GM18907 (cell line): ENCODE measurements at regions not wholly inside any gene's neighbourhood (a gene's known extent, or its start where the extent isn't known, plus 50 kb on each side); places are given as distances from the start of the nearest gene placed in this dataset.

ENCODE experiments used
- ATAC-seq: cut with Tn5 transposase; IDR thresholded peaks from one replicate; pipeline ENCODE4 v1.9.1; 2021; ENCODE audit warnings: mild to moderate bottlenecking, moderate library complexity; ENCODE audit not compliant: unreplicated experiment

DNA sequence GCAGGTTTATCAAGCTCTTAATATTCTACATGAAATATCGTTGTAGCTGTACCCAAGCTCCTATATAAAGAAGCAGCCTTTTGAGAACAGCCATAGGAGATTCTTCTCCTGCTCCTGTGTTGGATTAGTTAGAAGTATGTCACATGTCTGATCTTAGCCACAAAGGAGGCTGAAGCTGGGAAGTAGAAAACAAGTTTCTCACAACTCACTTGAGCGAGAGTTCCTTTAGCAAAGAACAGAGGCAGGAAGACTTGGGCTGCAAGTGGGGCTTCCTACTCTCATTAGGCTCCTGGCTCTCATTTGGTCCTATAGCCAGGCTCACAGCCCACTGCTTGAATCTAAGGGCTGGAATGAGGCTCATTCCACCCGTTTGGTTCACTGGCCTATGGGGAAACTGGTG is 281.9 kb downstream of the BTG1 start:
- ATAC-seq: no peak

DNA sequence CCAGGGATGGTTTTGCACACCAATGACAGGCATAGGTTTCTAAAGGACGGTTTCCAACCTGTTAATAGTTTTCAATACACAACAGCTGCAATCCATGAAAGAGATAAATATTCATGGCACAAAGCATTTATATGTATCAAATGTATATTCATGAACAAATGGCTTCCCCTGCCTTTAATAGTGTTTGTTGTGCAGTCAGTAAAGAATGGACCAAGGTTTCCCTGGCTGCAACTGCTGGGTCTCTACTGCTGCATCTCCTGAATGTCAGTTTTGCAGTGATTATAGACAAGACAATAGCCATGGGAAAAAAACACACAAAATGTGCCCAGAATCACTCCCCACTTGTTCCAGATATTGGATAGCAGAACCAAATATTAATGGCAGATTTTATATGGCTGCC is 284.1 kb downstream of the BTG1 start:
- no peak for ATAC-seq

GRCh38 chr12:91859347-91859746 is 286.3 kb downstream of the BTG1 start:
- ATAC-seq: no peak

DNA sequence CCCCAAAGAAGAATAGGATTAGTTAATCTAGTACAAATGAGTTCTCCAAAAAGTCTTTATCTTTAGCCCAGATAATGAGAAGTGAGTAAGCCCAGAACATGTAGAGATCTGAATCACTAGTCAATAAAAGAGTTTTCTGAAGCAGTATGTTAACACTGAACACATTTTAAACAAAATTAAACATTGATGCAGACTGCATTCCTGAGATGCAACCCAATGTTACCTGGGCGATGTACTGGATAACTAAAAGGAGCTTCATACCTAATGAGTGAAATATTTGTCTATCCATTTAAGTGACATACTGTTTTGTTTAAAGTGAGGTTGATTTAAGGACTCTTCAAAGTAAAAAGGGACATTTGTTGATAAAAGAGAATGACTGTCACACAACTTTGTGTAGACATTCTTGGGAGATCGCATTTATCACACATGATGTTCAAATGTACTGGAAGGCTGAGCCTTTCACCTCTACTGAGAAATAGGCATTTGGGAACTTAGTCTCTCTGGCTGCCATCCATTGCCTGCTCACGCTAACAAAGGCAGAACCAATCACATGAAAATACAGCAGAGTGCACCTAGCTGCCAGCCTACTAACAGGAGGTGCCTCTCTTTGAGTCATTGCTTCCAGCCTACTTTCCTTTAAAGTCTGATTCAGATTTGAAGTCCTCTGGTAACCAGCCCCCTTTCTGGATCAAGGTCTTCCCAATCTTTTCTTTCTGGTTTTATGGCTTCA is 287.7 kb downstream of the BTG1 start:
- no peak for ATAC-seq

GRCh38 chr12:91854725-91855124 is 290.9 kb downstream of the BTG1 start:
- ATAC-seq: no peak

GRCh38 chr12:91853350-91854127 is 292.1 kb downstream of the BTG1 start:
- ATAC-seq: no peak

- ATAC-seq: no peak
These were observed 293.0 kb downstream of the BTG1 start for GRCh38 chr12:91852634-91853033.

- no peak for ATAC-seq
These were observed 293.7 kb downstream of the BTG1 start for GRCh38 chr12:91851741-91852477.

GRCh38 chr12:91846466-91847055 is 299.1 kb downstream of the BTG1 start:
- no peak for ATAC-seq

GRCh38 chr12:91845365-91845764 is 300.3 kb downstream of the BTG1 start:
- no peak for ATAC-seq

DNA sequence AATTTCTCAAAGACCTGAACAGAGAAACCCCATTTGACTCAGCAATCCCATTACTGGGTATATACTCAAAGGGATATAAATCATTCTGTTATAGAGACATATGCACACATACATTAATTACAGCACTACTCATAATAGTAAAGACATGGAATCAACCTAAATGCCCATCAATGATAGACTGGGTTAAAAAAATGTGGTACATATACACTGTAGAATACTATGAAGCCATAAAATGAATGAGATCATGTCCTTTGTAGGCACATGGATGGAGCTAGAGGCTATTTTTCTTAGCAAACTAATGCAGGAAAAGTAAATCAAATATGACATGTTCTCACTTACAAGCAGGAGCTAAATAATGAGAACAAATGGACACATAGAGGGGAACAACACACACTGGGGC is 303.8 kb downstream of the BTG1 start:
- no peak for ATAC-seq

DNA sequence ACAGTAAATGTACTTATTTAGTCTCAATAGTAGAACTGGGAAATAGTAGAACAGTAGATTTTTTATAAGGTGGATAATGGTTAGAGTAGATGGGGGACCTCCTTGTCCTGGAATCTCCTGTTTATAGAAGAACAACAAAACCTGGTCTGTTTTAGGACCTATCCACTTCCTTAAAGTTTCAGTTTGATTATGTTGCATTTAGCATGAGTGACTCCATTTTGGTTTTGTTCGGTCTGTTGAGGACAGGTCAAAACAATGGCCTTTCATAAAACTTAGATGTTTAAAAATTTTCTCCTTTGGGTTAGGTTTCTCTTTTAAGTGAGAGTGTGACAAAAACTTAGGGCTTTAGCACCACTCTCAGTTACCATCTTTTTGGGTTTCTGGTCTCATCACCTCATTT is 308.9 kb downstream of the BTG1 start:
- no peak for ATAC-seq

DNA sequence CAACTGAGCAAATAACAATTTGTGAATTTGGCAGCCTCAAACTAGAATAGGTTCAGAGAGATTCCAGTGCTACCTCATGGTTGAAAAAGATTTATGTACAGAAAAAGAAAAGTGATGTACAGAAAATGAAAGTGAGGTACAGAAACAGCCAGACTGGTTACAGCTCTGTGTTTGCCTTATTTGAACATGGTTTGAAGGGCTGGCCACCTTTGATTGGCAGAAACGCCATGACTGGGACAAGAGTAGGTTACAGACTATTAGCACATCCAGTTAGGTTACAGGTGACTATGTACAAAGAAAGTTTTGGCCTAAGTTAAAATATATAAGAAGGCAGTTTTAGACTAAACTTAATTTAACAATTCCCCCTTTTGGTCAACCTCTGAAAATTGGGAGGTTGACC is 309.4 kb downstream of the BTG1 start:
- no peak for ATAC-seq

DNA sequence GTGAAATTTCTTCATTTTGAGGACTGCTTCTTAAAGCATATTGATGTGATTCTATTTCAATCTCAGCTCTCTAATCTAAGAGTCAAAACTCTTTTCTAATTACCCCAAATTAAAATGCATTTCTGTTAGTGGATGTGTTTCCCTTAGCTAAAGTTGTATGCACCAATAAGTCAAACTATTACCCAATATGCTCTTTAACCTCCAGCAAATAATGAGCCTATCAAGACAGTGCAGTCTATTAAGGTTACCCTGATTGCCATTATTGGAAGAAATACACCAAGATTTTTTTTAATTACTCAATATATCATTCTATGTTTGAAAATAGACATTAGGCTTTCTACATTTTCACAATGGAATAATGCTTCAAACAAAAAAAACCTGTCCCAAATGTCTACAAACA is 310.0 kb downstream of the BTG1 start:
- no peak for ATAC-seq

GRCh38 chr12:91833780-91834359 is 311.8 kb downstream of the BTG1 start:
- ATAC-seq: no peak

GRCh38 chr12:91825999-91826398 is 319.6 kb downstream of the BTG1 start:
- ATAC-seq: no peak

- ATAC-seq: no peak
These were observed 320.7 kb downstream of the BTG1 start for GRCh38 chr12:91824991-91825390.

DNA sequence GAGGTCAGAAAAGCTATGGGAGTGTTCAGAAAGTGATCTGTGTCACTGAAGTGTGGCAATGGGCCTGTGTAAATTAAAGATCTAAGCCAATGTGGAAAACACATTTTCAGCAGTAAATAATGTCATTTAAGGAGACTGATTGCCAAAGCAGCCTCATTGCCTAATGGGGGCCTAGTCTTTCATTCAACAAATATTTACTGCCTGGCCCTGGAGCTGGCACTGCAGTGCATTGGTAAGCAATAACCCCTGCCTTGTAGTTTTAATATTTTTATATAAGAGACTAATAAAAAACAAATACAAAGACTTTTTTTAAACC is 326.6 kb downstream of the BTG1 start:
- no peak for ATAC-seq

GRCh38 chr12:91818227-91819131 is 327.2 kb downstream of the BTG1 start:
- ATAC-seq: no peak

- no peak for ATAC-seq
These were observed 328.1 kb downstream of the BTG1 start for GRCh38 chr12:91817517-91817916.
